ENCODE measurements at regions not wholly inside any gene's neighbourhood (a gene's known extent, or its start where the extent isn't known, plus 50 kb on each side); places are given as distances from the start of the nearest gene placed in this dataset.

DNA sequence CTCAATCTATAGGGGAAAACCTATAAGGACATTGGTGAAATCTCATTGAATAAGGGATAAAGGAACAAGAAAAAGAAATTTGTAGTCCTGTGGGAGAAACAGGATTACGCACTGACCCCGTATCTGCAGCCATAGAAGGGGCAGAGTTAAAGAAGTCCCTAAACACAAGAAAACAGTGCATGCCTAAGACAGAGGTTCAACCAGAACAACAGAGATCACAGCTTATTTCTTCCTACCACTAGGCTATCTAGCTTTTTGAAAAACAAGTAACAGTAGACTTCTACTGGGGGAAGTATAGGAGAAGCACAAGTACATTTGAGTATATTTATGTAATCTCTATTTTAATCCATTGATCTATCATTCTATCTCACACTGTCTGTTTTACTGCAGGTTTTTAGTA, 485.2 kb upstream of the REG3G start:
- H3K79me1 ChIP-seq (ENCODE audit: low read depth in 1 of 2, low read length in 2 of 2) = no peaks in the 10 kb centered on the region
- H3K36me3 ChIP-seq (ENCODE audit: control insufficient read depth, insufficient read depth, low read length) = no peaks in the 10 kb centered on the region
- TF ChIP-seq RAD21 (IDR thresholded peaks at IDR 0.05; ENCODE audit: low read length) (no peak), BHLHE40 (IDR thresholded peaks at IDR 0.05; ENCODE audit: low read depth, low read length) (no peak), MAZ (IDR thresholded peaks at IDR 0.05; ENCODE audit: borderline replicate concordance, low read depth, low read length) (no peak), CEBPB (IDR thresholded peaks at IDR 0.05; ENCODE audit: low read depth, low read length) (no peak), NFE2L2 (IDR thresholded peaks at IDR 0.05; ENCODE audit: low read depth, low read length) (no peak)
- no peaks in the 10 kb centered on the region for H3K9me1 ChIP-seq (ENCODE audit: insufficient read depth, low read length)
- dilution Hi-C loops (cut with HindIII; ENCODE audit: low sequenced_read_pairs, unreplicated experiment) = no loop called here
- H3K14ac ChIP-seq (replicated peaks; ENCODE audit: low read depth, low read length) = no peak overlapping the region
- in situ Hi-C loops (cut with MboI; ENCODE audit: low sequenced_read_pairs) = no loop called here
- no peaks in the 10 kb centered on the region for H4K20me1 ChIP-seq (ENCODE audit: insufficient read depth, low read length)
- H3K4me2 ChIP-seq (ENCODE audit: low read depth, low read length) = no peak overlapping the region
- no peak overlapping the region for H3K23ac ChIP-seq (ENCODE audit: low read depth, low read length)
- H3K4ac ChIP-seq (ENCODE audit: low read depth, low read length) = no peak overlapping the region
- H4K5ac ChIP-seq (ENCODE audit: low read depth, low read length) = no peak overlapping the region
- no peak overlapping the region for H3K27ac ChIP-seq (ENCODE audit: insufficient read depth, low read length)
- no peak overlapping the region for H2AK5ac ChIP-seq (ENCODE audit: low read depth, low read length)
- CTCF ChIA-PET = no interaction called here
- no peak overlapping the region for H2AFZ ChIP-seq (replicated peaks; ENCODE audit: low read length, poor library complexity)
- H3K9me3 ChIP-seq (ENCODE audit: control insufficient read depth, insufficient read depth, low read length) = peaks cover 2% of the 10 kb centered on the region
- BruUV-seq (replicated peaks) = no TSS peak
- H3K9ac ChIP-seq (ENCODE audit: low read depth, low read length) = no peak overlapping the region
- H2BK5ac ChIP-seq (ENCODE audit: low read depth, low read length, poor library complexity, severe bottlenecking) = no peak overlapping the region
- no peaks in the 10 kb centered on the region for H3K27me3 ChIP-seq (ENCODE audit: control insufficient read depth, insufficient read depth, low read length)
- DNase-seq (no peak), ATAC-seq (ENCODE audit: low read depth) (no peak)
- H2BK120ac ChIP-seq (ENCODE audit: low read depth, low read length) = no peak overlapping the region
- intact Hi-C loops (cut with micrococcal nuclease) = no loop called here
- H2BK20ac ChIP-seq (ENCODE audit: low read depth, low read length) = no peak overlapping the region
- H2AK9ac ChIP-seq (replicated peaks; ENCODE audit: low read depth, low read length, poor library complexity) = no peak overlapping the region
- H3K18ac ChIP-seq (ENCODE audit: low read depth, low read length) = no peak overlapping the region
- no peak overlapping the region for H2BK15ac ChIP-seq (ENCODE audit: low read depth, low read length)
- no peak overlapping the region for H3K4me3 ChIP-seq (ENCODE audit: insufficient read depth, low read depth, low read length)
- WGBS, 2 experiments (ENCODE audit: extremely low coverage in 2 of 2, insufficient read length in 1 of 2) = no CpG with 5 or more reads among the region's 2 CpGs
- POLR2A ChIA-PET (ENCODE audit: unreplicated experiment) = no interaction called here
- no peak overlapping the region for H4K91ac ChIP-seq (ENCODE audit: insufficient read depth, low read depth, low read length)
- H3K56ac ChIP-seq (ENCODE audit: extremely low read depth, insufficient read depth, low read length) = no peak overlapping the region
- H3K4me1 ChIP-seq (ENCODE audit: control insufficient read depth, insufficient read depth, low read length) = no peaks in the 10 kb centered on the region
- no peak overlapping the region for H4K8ac ChIP-seq (ENCODE audit: low read depth in 2 of 2, low read length in 2 of 2)

Data from IMR-90 (cell line).